ENCODE measurements at regions not wholly inside any gene's neighbourhood (a gene's known extent, or its start where the extent isn't known, plus 50 kb on each side); places are given as distances from the start of the nearest gene placed in this dataset.
"Not testable (repeated sequence)": the region's sequence is repeated elsewhere in the genome, so short reads cannot be mapped to it uniquely, and the experiment has no call there.

DNA sequence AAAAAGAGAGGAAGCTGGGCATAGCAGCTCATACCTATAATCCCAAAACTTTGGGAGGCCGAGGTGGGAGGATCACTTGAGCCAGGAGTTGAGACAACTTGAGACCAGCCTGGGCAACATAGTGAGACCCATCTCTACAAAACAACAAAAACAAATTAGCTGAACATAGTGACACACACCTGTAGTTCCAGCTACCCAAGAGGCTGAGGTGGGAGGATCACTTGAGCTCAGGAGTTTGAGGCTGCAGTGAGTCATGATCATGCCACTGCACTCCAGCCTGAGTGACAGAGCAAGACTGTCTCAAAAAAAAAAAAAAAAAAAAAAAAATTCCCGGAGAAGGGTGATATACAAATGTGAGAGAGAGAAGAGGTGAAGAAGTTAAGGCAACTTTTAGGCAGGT lies 143.8 kb downstream of the GLUL start:
- TF ChIP-seq, protein P1, sequence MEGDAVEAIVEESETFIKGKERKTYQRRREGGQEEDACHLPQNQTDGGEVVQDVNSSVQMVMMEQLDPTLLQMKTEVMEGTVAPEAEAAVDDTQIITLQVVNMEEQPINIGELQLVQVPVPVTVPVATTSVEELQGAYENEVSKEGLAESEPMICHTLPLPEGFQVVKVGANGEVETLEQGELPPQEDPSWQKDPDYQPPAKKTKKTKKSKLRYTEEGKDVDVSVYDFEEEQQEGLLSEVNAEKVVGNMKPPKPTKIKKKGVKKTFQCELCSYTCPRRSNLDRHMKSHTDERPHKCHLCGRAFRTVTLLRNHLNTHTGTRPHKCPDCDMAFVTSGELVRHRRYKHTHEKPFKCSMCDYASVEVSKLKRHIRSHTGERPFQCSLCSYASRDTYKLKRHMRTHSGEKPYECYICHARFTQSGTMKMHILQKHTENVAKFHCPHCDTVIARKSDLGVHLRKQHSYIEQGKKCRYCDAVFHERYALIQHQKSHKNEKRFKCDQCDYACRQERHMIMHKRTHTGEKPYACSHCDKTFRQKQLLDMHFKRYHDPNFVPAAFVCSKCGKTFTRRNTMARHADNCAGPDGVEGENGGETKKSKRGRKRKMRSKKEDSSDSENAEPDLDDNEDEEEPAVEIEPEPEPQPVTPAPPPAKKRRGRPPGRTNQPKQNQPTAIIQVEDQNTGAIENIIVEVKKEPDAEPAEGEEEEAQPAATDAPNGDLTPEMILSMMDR (IDR thresholded peaks at IDR 0.05): not testable (repeated sequence)
- TF ChIP-seq ZFX (IDR thresholded peaks at IDR 0.05; ENCODE audit: borderline replicate concordance): not testable (repeated sequence)
